Adrenal gland (tissue), 9 donors: ENCODE measurements at regions not wholly inside any gene's neighbourhood (a gene's known extent, or its start where the extent isn't known, plus 50 kb on each side); places are given as distances from the start of the nearest gene placed in this dataset.
"Not testable (repeated sequence)": the region's sequence is repeated elsewhere in the genome, so short reads cannot be mapped to it uniquely, and the experiment has no call there.

Experiments
- DNase-seq, 7 donors: peaks; one replicate each; pipeline ENCODE4 v3.0.0-alpha.2; 2019 to 2020
- H3K27ac ChIP-seq, 5 donors: fragments of 200-600 bp; sonication (generic) in 4 of 5; 1 replicate in 3 of 5; 2 replicates in 2 of 5; pipeline versions ENCODE4 v1.5.1 to v1.8.0; 2016 to 2020; ENCODE audit warnings: mild to moderate bottlenecking in 1 of 5
- H3K27me3 ChIP-seq: fragments of 200-600 bp; 2 replicates; pipeline ENCODE4 v1.8.0; 2021
- H3K36me3 ChIP-seq, 2 donors: fragments of 200-600 bp; replicated peaks in 1 of 2; 1 replicate in 1 of 2; 2 replicates in 1 of 2; pipeline versions ENCODE4 v1.5.1 to v1.8.0; 2018 to 2022
- H3K4me1 ChIP-seq, 2 donors: fragments of 200-600 bp; replicated peaks in 1 of 2; 1 replicate in 1 of 2; 2 replicates in 1 of 2; pipeline versions ENCODE4 v1.5.1 to v1.8.0; 2018 to 2021
- H3K4me3 ChIP-seq, 4 donors: fragments of 200-600 bp; sonication (generic) in 3 of 4; one replicate each; pipeline ENCODE4 v1.5.1; 2016 to 2018
- H3K9me3 ChIP-seq, 3 donors: fragments of 200-600 bp; sonication (generic) in 1 of 3; replicated peaks in 1 of 3; 1 replicate in 2 of 3; 2 replicates in 1 of 3; pipeline versions ENCODE4 v1.5.1 to v1.8.0; 2016 to 2021
- POLR2A ChIP-seq, 2 donors: fragments of 450-650 bp; IDR thresholded peaks; one replicate each; pipeline ENCODE4 v1.6.1; 2017; ENCODE audit warnings: antibody characterized with exemption in 2 of 2, mild to moderate bottlenecking in 2 of 2, moderate library complexity in 1 of 2
- WGBS, 4 donors: extraction: QIAGEN DNeasy Blood & Tissue Kit in 2 of 4; methylation state at CpG; one replicate each; pipeline versions ENCODE4 v1.1.5 to v1.1.7; 2013 to 2017; 5-methylcytosine and 5-hydroxymethylcytosine counted together
- intact Hi-C, 2 donors: fragments of 100-400 bp; cut with DNase I; formaldehyde crosslinking; loops; one replicate each; pipeline versions ENCODE4 v1.14.1 to v1.15.0; 2022 to 2023
- TF ChIP-seq, protein P1 (sequence below), 6 experiments: fragments of 450-650 bp in 4 of 6; fragments of 200-600 bp in 2 of 6; sonication (generic) in 1 of 6; IDR thresholded peaks; 1 replicate in 5 of 6; 2 replicates in 1 of 6; pipeline versions ENCODE4 v1.5.1 to v1.8.0; 2016 to 2021; ENCODE audit warnings: antibody characterized with exemption in 6 of 6, mild to moderate bottlenecking in 2 of 6, moderate library complexity in 1 of 6
- donor health status: healthy with polysubstance abuse.
- donor health status: Bipolar disorder and iron deficiency.
- donor health status: DM: yes; HTN: yes; CAD: no.
- donor health status: DM: no; HTN: no; CAD: no.
- donor health status: DM: no; HTN: no; CAD: no.

- no peak for TF ChIP-seq POLR2A (IDR thresholded peaks at IDR 0.05)
- TF ChIP-seq, protein P1, sequence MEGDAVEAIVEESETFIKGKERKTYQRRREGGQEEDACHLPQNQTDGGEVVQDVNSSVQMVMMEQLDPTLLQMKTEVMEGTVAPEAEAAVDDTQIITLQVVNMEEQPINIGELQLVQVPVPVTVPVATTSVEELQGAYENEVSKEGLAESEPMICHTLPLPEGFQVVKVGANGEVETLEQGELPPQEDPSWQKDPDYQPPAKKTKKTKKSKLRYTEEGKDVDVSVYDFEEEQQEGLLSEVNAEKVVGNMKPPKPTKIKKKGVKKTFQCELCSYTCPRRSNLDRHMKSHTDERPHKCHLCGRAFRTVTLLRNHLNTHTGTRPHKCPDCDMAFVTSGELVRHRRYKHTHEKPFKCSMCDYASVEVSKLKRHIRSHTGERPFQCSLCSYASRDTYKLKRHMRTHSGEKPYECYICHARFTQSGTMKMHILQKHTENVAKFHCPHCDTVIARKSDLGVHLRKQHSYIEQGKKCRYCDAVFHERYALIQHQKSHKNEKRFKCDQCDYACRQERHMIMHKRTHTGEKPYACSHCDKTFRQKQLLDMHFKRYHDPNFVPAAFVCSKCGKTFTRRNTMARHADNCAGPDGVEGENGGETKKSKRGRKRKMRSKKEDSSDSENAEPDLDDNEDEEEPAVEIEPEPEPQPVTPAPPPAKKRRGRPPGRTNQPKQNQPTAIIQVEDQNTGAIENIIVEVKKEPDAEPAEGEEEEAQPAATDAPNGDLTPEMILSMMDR (IDR thresholded peaks at IDR 0.05): no peak
- no peak overlapping the region for H3K27ac ChIP-seq
- peaks cover 0 to 5% (median 0%) of the 10 kb centered on the region in 3 donors for H3K9me3 ChIP-seq
- WGBS, 4 donors: 92 to 100% (median 95%) methylated on average over 3 of the region's 3 CpGs
- H3K4me1 ChIP-seq: no peaks in the 10 kb centered on the region
- H3K27me3 ChIP-seq: no peaks in the 10 kb centered on the region
- no peak overlapping the region for H3K4me3 ChIP-seq
- intact Hi-C loops: no loop called here
- no peaks in the 10 kb centered on the region for H3K36me3 ChIP-seq
- DNase-seq: no peak
Measured at GRCh38 chr12:114836609-114837008, 152.6 kb upstream of the TBX3 start.

DNA sequence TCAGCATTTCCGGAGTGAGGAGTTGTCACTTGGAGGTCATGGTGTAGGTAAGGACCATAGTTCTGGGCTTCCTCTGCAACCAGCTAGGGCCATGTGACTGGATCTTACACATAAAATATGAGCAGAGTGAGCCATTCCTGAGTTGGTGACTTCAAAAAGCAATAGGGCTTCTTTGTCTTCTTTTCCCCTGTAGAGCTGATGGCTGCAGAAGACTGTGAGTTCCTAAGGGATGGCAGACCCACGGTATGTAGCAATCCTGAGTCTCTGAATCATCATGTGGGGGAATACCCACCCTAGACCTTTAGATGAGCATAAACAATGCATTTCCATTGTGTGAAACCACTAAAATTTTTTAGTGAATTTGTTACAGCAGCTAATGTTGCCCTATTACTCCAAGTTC, 151.1 kb upstream of the TBX3 start:
- no peak overlapping the region for H3K27ac ChIP-seq
- intact Hi-C loops: no loop called here
- 62 to 83% (median 75%) methylated on average over 2 of the region's 2 CpGs for WGBS, 4 donors
- no peaks in the 10 kb centered on the region for H3K4me1 ChIP-seq
- DNase-seq: no peak
- H3K4me3 ChIP-seq: no peak overlapping the region
- no peaks in the 10 kb centered on the region for H3K27me3 ChIP-seq
- peaks cover 0 to 5% (median 0%) of the 10 kb centered on the region in 3 donors for H3K9me3 ChIP-seq
- TF ChIP-seq POLR2A (IDR thresholded peaks at IDR 0.05): no peak
- TF ChIP-seq, protein P1 (IDR thresholded peaks at IDR 0.05): no peak
- no peaks in the 10 kb centered on the region for H3K36me3 ChIP-seq

DNA sequence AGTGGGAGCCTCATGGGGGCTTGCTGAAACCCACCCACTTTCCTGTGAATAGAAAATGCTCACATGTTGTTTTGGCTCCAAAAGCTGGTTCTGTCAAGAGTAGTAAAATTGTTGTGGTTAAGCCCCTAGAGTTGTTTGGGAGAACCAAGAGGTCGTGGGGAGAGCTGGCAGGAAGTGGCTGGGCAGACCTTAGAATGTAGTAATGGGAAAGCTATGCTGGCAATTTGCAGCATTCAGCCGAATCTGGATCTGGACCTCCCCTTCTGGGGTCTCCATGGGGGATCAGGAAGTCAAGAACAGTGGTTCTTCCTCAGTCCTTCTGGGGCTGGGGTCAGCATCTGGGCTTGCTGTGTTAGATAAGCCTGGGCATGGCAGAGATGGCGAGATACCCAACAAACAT, 150.6 kb upstream of the TBX3 start:
- Histone ChIP-seq H3K36me3 (no peaks in the 10 kb centered on the region), H3K4me1 (no peaks in the 10 kb centered on the region), H3K9me3 (peaks cover 0 to 5% (median 0%) of the 10 kb centered on the region in 3 donors), H3K27me3 (no peaks in the 10 kb centered on the region), H3K4me3 (no peak overlapping the region), H3K27ac (no peak overlapping the region)
- no peak for DNase-seq
- intact Hi-C loops: no loop called here
- 69 to 74% (median 71%) methylated on average over 3 of the region's 3 CpGs for WGBS, 4 donors
- TF ChIP-seq, protein P1 (IDR thresholded peaks at IDR 0.05): no peak
- TF ChIP-seq POLR2A (IDR thresholded peaks at IDR 0.05): no peak

DNA sequence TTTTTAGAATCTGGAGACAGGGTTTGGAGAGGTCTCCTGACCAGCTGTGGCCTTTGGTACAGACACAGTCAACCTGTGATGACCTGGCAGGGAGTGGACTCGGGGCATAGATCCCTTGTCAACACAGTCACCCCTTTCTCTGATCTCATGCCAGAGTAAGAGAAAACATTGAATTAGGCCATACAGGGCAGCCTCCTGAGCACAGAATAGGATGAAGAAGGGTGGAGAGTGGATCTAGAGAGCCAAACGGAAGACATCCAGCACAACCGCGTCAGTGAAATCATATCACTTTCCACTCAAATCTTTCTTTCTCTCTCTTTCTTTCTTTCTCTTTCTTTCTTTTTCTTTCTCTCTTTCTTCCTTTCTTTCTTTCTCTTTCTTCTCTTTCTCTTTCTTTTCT, 145.9 kb upstream of the TBX3 start:
- H3K4me3 ChIP-seq: no peak overlapping the region
- TF ChIP-seq, protein P1 (IDR thresholded peaks at IDR 0.05): no peak
- no peak for TF ChIP-seq POLR2A (IDR thresholded peaks at IDR 0.05)
- H3K36me3 ChIP-seq: no peaks in the 10 kb centered on the region
- H3K4me1 ChIP-seq: no peaks in the 10 kb centered on the region
- H3K27ac ChIP-seq: no peak overlapping the region
- intact Hi-C loops: no loop called here
- no peak for DNase-seq
- no peaks in the 10 kb centered on the region for H3K9me3 ChIP-seq
- H3K27me3 ChIP-seq: no peaks in the 10 kb centered on the region
- WGBS, 4 donors: 66 to 83% (median 81%) methylated on average over 4 of the region's 4 CpGs

DNA sequence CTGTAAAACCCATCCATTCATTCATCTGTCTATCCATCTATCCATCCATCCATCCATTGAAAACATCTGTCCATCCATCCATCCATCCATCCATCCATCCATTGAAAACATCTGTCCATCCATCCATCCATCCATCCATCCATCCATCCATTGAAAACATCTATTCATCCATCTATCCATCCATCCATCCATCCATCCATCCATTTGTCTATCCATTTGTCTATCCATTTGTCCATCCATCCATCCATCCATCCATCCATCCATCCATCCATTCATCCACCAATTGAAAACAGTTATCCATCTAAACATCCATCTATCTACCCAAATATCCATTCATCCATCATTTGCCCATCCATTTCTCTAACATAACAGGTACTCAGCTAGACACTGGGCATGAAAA, 145.3 kb upstream of the TBX3 start:
- DNase-seq, H3K4me1 ChIP-seq, H3K9me3 ChIP-seq, H3K27me3 ChIP-seq, H3K36me3 ChIP-seq, H3K27ac ChIP-seq, intact Hi-C loops, H3K4me3 ChIP-seq: not testable (repeated sequence)
